Upper lobe of left lung (tissue), 6 donors: ENCODE measurements at regions not wholly inside any gene's neighbourhood (a gene's known extent, or its start where the extent isn't known, plus 50 kb on each side); places are given as distances from the start of the nearest gene placed in this dataset.

Source experiments
- ATAC-seq, 2 donors: fragments of 200-7000 bp; cut with Tn5 transposase; one replicate each; pipeline ENCODE4 v1.9.1; 2022; ENCODE audit warnings: mild to moderate bottlenecking in 2 of 2, moderate library complexity in 2 of 2; ENCODE audit not compliant: low FRiP score in 2 of 2
- DNase-seq, 2 donors: peaks; one replicate each; pipeline ENCODE4 v3.0.0-alpha.2; 2019 to 2020
- H3K27ac ChIP-seq, 4 donors: fragments of 200-600 bp; sonication (generic); one replicate each; pipeline ENCODE4 v1.5.1; 2016 to 2019
- H3K27me3 ChIP-seq, 4 donors: fragments of 200-600 bp; sonication (generic); one replicate each; pipeline ENCODE4 v1.5.1; 2017 to 2019
- H3K36me3 ChIP-seq, 4 donors: fragments of 200-600 bp; sonication (generic); one replicate each; pipeline ENCODE4 v1.5.1; 2016 to 2019
- H3K4me1 ChIP-seq, 4 donors: fragments of 200-600 bp; sonication (generic); one replicate each; pipeline ENCODE4 v1.5.1; 2018 to 2019
- H3K4me3 ChIP-seq, 4 donors: fragments of 200-600 bp; sonication (generic); one replicate each; pipeline ENCODE4 v1.5.1; 2017 to 2019; ENCODE audit warnings: mild to moderate bottlenecking in 2 of 4, moderate library complexity in 1 of 4
- H3K9me3 ChIP-seq, 4 donors: fragments of 200-600 bp; sonication (generic); one replicate each; pipeline ENCODE4 v1.5.1; 2018 to 2019
- CTCF ChIP-seq, 6 experiments: fragments of 450-650 bp in 4 of 6; fragments of 200-600 bp in 2 of 6; sonication (generic) in 2 of 6; IDR thresholded peaks; one replicate each; pipeline ENCODE4 v1.5.1; 2016 to 2019; ENCODE audit warnings: antibody characterized with exemption in 6 of 6
- EP300 ChIP-seq, 4 donors: sonication (generic); formaldehyde crosslinking; IDR thresholded peaks; one replicate each; pipeline ENCODE4 v1.5.1; 2017; ENCODE audit warnings: antibody characterized with exemption in 4 of 4, control low read depth in 2 of 4
- POLR2A ChIP-seq, 4 donors: fragments of 450-650 bp; IDR thresholded peaks; one replicate each; pipeline ENCODE4 v1.5.1; 2016 to 2017; ENCODE audit warnings: antibody characterized with exemption in 4 of 4, mild to moderate bottlenecking in 2 of 4
- POLR2AphosphoS5 ChIP-seq, 2 donors: sonication (generic); formaldehyde crosslinking; IDR thresholded peaks; one replicate each; pipeline ENCODE4 v1.5.1; 2017; ENCODE audit warnings: antibody characterized with exemption in 2 of 2
- WGBS, 2 donors: methylation state at CpG; one replicate each; pipeline ENCODE4 v1.1.5; 2017 to 2018; 5-methylcytosine and 5-hydroxymethylcytosine counted together
- donor health status: DM: no; HTN: no; CAD: no; lungs with moderate emphysema.
- donor health status: DM: no; HTN: yes; CAD: no; lungs with severe emphysema.

- no peak overlapping the region for H3K4me3 ChIP-seq
- no peaks in the 10 kb centered on the region for H3K4me1 ChIP-seq
- TF ChIP-seq CTCF (IDR thresholded peaks at IDR 0.05) (no peak), POLR2AphosphoS5 (IDR thresholded peaks at IDR 0.05) (no peak), POLR2A (IDR thresholded peaks at IDR 0.05) (no peak), EP300 (IDR thresholded peaks at IDR 0.05) (no peak)
- no peak for ATAC-seq
- no peaks in the 10 kb centered on the region for H3K27me3 ChIP-seq
- H3K9me3 ChIP-seq: no peaks in the 10 kb centered on the region
- H3K27ac ChIP-seq: no peak overlapping the region
- H3K36me3 ChIP-seq: no peaks in the 10 kb centered on the region
- 52 to 69% methylated on average over 1 of the region's 1 CpG for WGBS, 2 donors
- no peak for DNase-seq
Observed at GRCh38 chrX:33686105-33686504, 446.0 kb downstream of the FAM47A start.
